GM21526 (cell line): ENCODE measurements at regions not wholly inside any gene's neighbourhood (a gene's known extent, or its start where the extent isn't known, plus 50 kb on each side); places are given as distances from the start of the nearest gene placed in this dataset.
"Not testable (repeated sequence)": the region's sequence is repeated elsewhere in the genome, so short reads cannot be mapped to it uniquely, and the experiment has no call there.

ENCODE experiments used
- ATAC-seq: cut with Tn5 transposase; IDR thresholded peaks from one replicate; pipeline ENCODE4 v1.9.1; 2021; ENCODE audit warnings: moderate library complexity; ENCODE audit not compliant: unreplicated experiment, low FRiP score

GRCh38 chr2:138364554-138365162 lies 136.9 kb upstream of the SPOPL start:
- ATAC-seq: no peak

DNA sequence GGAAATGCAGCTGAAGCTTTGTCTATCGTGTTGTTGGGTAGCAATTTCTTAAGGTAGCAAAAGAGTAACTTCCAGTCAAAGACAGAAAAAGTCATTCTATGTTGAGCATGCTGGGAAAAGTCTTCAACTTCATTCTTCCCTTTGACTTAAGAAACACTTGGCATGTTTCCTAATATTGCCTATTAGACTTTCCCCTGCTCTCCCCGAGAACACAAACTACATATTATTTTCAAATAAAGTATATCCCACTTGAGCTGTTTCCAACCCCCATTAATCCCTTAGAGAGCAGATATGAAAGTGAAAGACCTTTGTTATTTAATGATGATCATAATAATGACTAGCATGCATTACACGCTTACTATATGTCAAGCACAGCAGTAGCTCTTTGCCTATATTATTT lies 136.0 kb upstream of the SPOPL start:
- ATAC-seq: no peak

GRCh38 chr2:138369856-138370255 lies 131.7 kb upstream of the SPOPL start:
- no peak for ATAC-seq

- no peak for ATAC-seq
These were observed 127.6 kb upstream of the SPOPL start for GRCh38 chr2:138373993-138374408.

DNA sequence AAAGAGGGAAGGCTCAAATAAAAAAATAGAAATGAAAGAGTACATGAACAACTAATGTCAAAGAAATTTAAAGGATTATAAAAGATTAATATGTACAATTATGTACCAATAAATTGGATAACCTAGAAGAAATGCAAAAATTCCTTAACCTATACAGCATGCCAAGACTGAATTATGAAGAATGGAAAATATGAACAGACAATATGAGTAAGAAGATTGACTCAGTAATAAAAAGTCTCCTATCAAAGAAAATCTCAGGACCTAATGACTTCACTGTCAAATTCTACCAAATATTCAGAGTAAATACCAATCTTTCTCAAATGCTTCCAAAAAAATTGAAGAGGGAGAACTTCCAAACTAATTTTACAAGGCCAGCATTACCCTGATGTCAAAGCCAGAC lies 120.2 kb upstream of the SPOPL start:
- no peak for ATAC-seq

GRCh38 chr2:138382672-138383071 lies 118.9 kb upstream of the SPOPL start:
- ATAC-seq: no peak

DNA sequence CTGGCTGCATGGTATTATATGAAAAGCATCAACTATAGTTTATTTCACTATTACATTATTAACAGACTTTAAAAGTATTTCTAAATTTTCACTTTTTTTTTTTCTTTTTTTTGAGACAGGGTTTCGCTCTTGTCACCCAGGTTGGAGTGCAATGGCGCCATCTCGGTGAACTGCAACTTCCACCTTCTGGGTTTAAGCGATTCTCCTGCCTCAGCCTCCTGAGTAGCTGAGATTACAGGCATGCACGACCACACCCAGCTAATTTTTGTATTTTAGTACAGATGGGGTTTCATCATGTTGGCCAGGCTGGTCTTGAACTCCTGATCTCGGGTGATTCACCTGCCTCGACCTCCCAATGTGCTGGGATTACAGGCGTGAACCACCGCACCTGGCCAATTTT lies 115.4 kb upstream of the SPOPL start:
- ATAC-seq: not testable (repeated sequence)

- ATAC-seq: no peak
These were observed 112.5 kb upstream of the SPOPL start for GRCh38 chr2:138389063-138389462.

GRCh38 chr2:138390316-138390945 lies 111.1 kb upstream of the SPOPL start:
- ATAC-seq: no peak

- no peak for ATAC-seq
These were observed 109.6 kb upstream of the SPOPL start for GRCh38 chr2:138391946-138392345.

DNA sequence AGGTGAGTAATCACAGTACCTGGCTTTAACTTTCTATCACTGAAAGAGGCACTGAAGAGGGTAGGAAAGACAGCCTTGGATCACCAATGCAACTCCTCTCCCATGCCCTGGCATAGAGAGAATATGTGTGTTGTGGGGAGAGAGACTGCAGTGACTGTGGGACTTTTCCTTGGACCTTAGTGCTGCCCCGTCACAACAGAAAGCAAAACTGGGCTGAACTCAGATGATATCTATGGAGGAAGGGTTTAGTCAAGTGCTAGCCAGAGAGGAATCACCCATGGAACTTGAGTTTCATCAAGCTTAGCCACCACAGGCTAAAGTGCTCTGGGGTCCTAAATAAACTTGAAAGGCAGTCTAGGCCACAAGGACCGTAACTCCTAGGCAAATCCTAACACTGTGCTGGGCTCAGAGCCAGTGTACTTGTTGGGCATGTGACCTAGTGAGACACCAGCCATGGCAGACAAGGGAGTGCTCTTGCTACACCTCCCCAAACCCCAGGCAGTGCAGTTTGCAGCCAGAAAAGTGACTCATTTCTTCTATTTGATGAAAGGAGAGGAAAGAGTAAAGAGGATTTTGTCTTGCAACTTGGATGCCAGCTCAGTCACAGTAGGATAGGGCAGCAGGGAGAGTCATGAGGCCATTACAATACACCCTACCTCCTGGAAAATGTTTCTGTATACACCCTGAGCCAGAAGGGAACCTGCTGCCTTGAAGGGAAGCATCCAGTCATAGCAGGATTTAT lies 105.8 kb upstream of the SPOPL start:
- no peak for ATAC-seq

DNA sequence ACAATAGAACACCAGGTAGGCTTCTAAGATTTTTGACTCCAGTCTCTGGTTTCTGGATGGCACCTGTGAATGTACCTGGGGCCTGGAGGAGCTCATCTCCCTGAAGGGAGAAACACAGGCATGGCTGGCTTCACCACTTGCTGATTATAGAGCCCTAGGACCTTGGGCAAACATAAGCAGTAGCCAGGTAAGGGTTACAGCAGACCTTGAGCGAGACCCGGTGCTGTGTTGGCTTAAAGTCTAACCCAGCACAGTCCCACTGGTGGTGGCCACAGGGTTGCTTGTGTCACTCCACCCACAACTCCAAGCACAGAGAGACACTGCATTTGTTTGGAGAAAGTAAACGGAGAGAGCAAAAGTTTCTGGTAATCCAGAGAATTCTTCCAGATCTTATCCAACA lies 104.7 kb upstream of the SPOPL start:
- ATAC-seq: no peak

GRCh38 chr2:138403431-138403927 lies 98.1 kb upstream of the SPOPL start:
- no peak for ATAC-seq

- no peak for ATAC-seq
These were observed 87.6 kb upstream of the SPOPL start for GRCh38 chr2:138414014-138414413.

GRCh38 chr2:138415985-138416384 lies 85.6 kb upstream of the SPOPL start:
- no peak for ATAC-seq

- no peak for ATAC-seq
These were observed 83.1 kb upstream of the SPOPL start for GRCh38 chr2:138418453-138418852.

GRCh38 chr2:138421315-138421970 lies 80.1 kb upstream of the SPOPL start:
- ATAC-seq: no peak

GRCh38 chr2:138421971-138422335 lies 79.6 kb upstream of the SPOPL start:
- no peak for ATAC-seq

DNA sequence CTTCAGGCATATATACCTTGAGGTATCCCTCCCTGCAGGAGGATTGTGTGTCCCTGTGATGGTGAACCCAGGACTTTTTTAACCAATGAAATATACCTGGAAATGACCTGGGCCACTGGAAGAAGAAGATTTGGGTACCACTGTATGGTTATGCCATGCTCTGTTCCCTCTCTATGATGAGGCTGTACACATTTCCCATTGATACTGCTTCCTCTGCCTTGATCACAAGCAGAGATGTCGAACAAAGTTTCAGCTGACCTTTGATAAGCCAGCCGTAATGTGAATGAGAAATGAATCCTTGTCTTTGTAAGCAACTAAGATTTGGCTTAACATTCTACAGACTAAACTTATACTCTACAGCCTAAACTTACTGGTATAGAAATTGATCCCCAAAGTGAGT lies 78.4 kb upstream of the SPOPL start:
- ATAC-seq: no peak

GRCh38 chr2:138423745-138424144 lies 77.8 kb upstream of the SPOPL start:
- ATAC-seq: no peak

DNA sequence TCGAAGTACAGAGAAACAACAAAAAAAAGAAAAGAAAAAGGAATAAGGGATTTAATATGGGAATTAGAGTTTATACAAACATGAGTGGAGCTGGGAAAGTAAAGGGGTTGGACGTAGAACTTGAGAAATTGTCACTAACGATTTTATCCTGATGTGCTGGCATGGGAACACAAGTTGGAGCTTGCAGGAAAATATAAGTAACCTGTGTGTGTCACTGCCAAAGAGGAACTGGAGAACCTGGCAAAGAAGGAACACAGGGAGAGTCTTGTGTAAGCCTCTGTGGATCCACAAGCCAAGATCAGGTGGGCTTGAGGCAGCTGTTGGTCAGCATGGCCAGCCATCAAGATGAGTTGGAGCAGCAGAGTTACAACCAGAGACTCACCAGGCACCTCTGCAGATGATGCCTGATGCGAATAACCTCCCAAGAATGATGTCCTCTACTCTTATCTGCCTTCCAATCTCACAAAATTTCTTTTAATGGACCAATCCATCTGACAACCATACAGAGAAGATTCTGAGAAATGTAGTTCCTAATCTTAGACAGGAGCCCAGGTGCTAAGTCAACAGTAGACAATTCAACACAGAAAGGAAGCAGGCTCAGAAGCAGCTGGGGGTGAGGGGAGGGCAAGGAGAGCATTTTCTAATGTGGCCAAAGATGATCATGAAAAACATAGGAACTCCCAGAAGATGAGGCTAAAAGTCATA lies 77.0 kb upstream of the SPOPL start:
- no peak for ATAC-seq
